CD4-positive, alpha-beta T cell treated with Interleukin-6 at 100 ng/mL for 8 hours (primary cell): ENCODE measurements at regions not wholly inside any gene's neighbourhood (a gene's known extent, or its start where the extent isn't known, plus 50 kb on each side); places are given as distances from the start of the nearest gene placed in this dataset.

Experiments
- DNase-seq: peaks from one replicate; pipeline ENCODE4 v3.0.0-alpha.2; 2020; ENCODE audit warnings: mixed read lengths, low spot score

- DNase-seq: no peak
Observed at GRCh38 chr4:14771504-14772175, 230.6 kb upstream of the CPEB2 start.

GRCh38 chr4:14772388-14772787, 229.9 kb upstream of the CPEB2 start:
- DNase-seq: no peak

- DNase-seq: no peak
Observed at GRCh38 chr4:14783011-14783877, 219.0 kb upstream of the CPEB2 start.

- no peak for DNase-seq
Observed at GRCh38 chr4:14787221-14787620, 215.1 kb upstream of the CPEB2 start.

- no peak for DNase-seq
Observed at GRCh38 chr4:14787894-14788293, 214.4 kb upstream of the CPEB2 start.

- no peak for DNase-seq
Observed at GRCh38 chr4:14790494-14790893, 211.8 kb upstream of the CPEB2 start.

- no peak for DNase-seq
Observed at GRCh38 chr4:14792702-14793227, 209.5 kb upstream of the CPEB2 start.

GRCh38 chr4:14800977-14801376, 201.3 kb upstream of the CPEB2 start:
- DNase-seq: no peak

- no peak for DNase-seq
Observed at GRCh38 chr4:14802596-14802995, 199.7 kb upstream of the CPEB2 start.

GRCh38 chr4:14807856-14808255, 194.4 kb upstream of the CPEB2 start:
- no peak for DNase-seq

GRCh38 chr4:14809203-14809602, 193.1 kb upstream of the CPEB2 start:
- no peak for DNase-seq

GRCh38 chr4:14810121-14810520, 192.2 kb upstream of the CPEB2 start:
- DNase-seq: no peak

- no peak for DNase-seq
Observed at GRCh38 chr4:14810568-14810967, 191.7 kb upstream of the CPEB2 start.

GRCh38 chr4:14812101-14812500, 190.2 kb upstream of the CPEB2 start:
- no peak for DNase-seq

- no peak for DNase-seq
Observed at GRCh38 chr4:14816623-14817261, 185.5 kb upstream of the CPEB2 start.

- no peak for DNase-seq
Observed at GRCh38 chr4:14824189-14824588, 178.1 kb upstream of the CPEB2 start.

- no peak for DNase-seq
Observed at GRCh38 chr4:14827111-14827510, 175.2 kb upstream of the CPEB2 start.

GRCh38 chr4:14829795-14830194, 172.5 kb upstream of the CPEB2 start:
- no peak for DNase-seq

GRCh38 chr4:14831416-14831815, 170.9 kb upstream of the CPEB2 start:
- no peak for DNase-seq

GRCh38 chr4:14833053-14833452, 169.2 kb upstream of the CPEB2 start:
- no peak for DNase-seq

- no peak for DNase-seq
Observed at GRCh38 chr4:14834382-14834781, 167.9 kb upstream of the CPEB2 start.

GRCh38 chr4:14835288-14835687, 167.0 kb upstream of the CPEB2 start:
- no peak for DNase-seq
